22Rv1 (cell line): ENCODE measurements at regions not wholly inside any gene's neighbourhood (a gene's known extent, or its start where the extent isn't known, plus 50 kb on each side); places are given as distances from the start of the nearest gene placed in this dataset.

Source experiments
- ZFX ChIP-seq: fragments of 450-650 bp; IDR thresholded peaks from 2 replicates; pipeline ENCODE4 v1.6.1; 2017; ENCODE audit warnings: antibody characterized with exemption, borderline replicate concordance
- TF ChIP-seq, protein P1 (sequence below): fragments of 450-650 bp; IDR thresholded peaks from 2 replicates; pipeline ENCODE4 v1.5.1; 2017; ENCODE audit warnings: mild to moderate bottlenecking

DNA sequence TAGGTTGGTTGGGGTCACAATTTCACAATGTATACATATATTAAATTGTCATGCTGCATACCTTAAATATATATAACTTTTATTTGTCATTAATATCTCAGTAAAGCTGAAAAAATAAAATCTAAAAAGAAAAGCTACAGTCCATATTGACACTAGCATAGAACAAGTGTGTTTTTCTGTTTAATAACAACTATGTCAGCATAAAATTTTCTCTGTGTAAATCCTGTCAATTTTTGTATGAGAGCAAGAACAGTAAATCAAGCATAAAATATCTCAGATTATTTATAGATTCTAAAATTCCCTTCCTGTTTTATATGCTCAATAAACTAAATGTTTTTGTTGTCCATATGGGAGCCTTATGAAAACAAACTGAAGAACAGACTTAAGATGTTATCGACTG, 739.2 kb downstream of the MRPL39 start:
- TF ChIP-seq, protein P1, sequence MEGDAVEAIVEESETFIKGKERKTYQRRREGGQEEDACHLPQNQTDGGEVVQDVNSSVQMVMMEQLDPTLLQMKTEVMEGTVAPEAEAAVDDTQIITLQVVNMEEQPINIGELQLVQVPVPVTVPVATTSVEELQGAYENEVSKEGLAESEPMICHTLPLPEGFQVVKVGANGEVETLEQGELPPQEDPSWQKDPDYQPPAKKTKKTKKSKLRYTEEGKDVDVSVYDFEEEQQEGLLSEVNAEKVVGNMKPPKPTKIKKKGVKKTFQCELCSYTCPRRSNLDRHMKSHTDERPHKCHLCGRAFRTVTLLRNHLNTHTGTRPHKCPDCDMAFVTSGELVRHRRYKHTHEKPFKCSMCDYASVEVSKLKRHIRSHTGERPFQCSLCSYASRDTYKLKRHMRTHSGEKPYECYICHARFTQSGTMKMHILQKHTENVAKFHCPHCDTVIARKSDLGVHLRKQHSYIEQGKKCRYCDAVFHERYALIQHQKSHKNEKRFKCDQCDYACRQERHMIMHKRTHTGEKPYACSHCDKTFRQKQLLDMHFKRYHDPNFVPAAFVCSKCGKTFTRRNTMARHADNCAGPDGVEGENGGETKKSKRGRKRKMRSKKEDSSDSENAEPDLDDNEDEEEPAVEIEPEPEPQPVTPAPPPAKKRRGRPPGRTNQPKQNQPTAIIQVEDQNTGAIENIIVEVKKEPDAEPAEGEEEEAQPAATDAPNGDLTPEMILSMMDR, result no peak
- TF ChIP-seq ZFX, result no peak
